SK-N-SH (cell line): ENCODE measurements at regions not wholly inside any gene's neighbourhood (a gene's known extent, or its start where the extent isn't known, plus 50 kb on each side); places are given as distances from the start of the nearest gene placed in this dataset.

ENCODE experiments used
- CTCF ChIA-PET: fragments of 300-600, 350-600 bp; formaldehyde crosslinking; extraction: SDS; loops from one replicate; lab custom pipeline; 2021; lab: Yijun Ruan, JAX
- POLR2A ChIA-PET: fragments of 350-600 bp; sonication (Branson Sonifier 250); formaldehyde crosslinking; extraction: SDS; loops from one replicate; lab custom pipeline; 2020; ENCODE audit warnings: antibody characterized with exemption, inconsistent platforms; lab: Yijun Ruan, JAX
- DNase-seq: peaks from one replicate; pipeline ENCODE4 v3.0.0; 2012
- H2AFZ ChIP-seq: fragments of 200-600 bp; sonication (generic); 2 replicates; pipeline ENCODE4 v1.8.1; 2016; ENCODE audit warnings: antibody characterized with exemption, mild to moderate bottlenecking, low read depth
- H3F3A ChIP-seq: fragments of 200-600 bp; sonication (generic); replicated peaks from 2 replicates; pipeline ENCODE3; 2016; ENCODE audit warnings: antibody characterized with exemption, mild to moderate bottlenecking; ENCODE audit not compliant: insufficient read depth
- H3K27ac ChIP-seq, 2 experiments: fragments of 200-500 bp in 1 of 2; fragments of 200-600 bp in 1 of 2; sonication (Bioruptor generic) in 1 of 2; sonication (generic), shearing (Covaris generic) in 1 of 2; 2 replicates each; pipeline versions ENCODE4 v1.5.1 to v1.6.1; 2014 to 2016; ENCODE audit warnings: low read depth in 2 of 2, inconsistent platforms in 1 of 2, low read length in 1 of 2, mild to moderate bottlenecking in 1 of 2, mixed read lengths in 1 of 2
- H3K27me3 ChIP-seq: fragments of 200-600 bp; sonication (generic), shearing (Covaris generic); 2 replicates; pipeline ENCODE4 v1.6.1; 2016; ENCODE audit warnings: mixed run types; ENCODE audit not compliant: insufficient read depth
- H3K36me3 ChIP-seq, 2 experiments: fragments of 200-500 bp in 1 of 2; fragments of 200-600 bp in 1 of 2; sonication (Bioruptor generic) in 1 of 2; sonication (generic) in 1 of 2; replicated peaks in 1 of 2; 2 replicates each; pipeline versions ENCODE3 to v1.5.1; 2014 to 2016; ENCODE audit warnings: low read length in 1 of 2, mild to moderate bottlenecking in 1 of 2; ENCODE audit not compliant: insufficient read depth in 2 of 2, control insufficient read depth in 1 of 2
- H3K4me1 ChIP-seq, 2 experiments: fragments of 200-500 bp in 1 of 2; fragments of 200-600 bp in 1 of 2; sonication (Bioruptor generic) in 1 of 2; sonication (generic), shearing (Covaris generic) in 1 of 2; 2 replicates each; pipeline versions ENCODE4 v1.5.1 to v1.6.1; 2014 to 2016; ENCODE audit warnings: low read depth in 1 of 2, low read length in 1 of 2, mixed run types in 1 of 2; ENCODE audit not compliant: insufficient read depth in 2 of 2, control insufficient read depth in 1 of 2
- H3K4me2 ChIP-seq: fragments of 200-600 bp; sonication (generic), shearing (Covaris generic); 2 replicates; pipeline ENCODE4 v1.6.1; 2017; ENCODE audit warnings: mixed run types
- H3K4me3 ChIP-seq, 2 experiments: fragments of 200-500 bp in 1 of 2; fragments of 200-600 bp in 1 of 2; sonication (Bioruptor generic) in 1 of 2; sonication (generic), shearing (Covaris generic) in 1 of 2; 2 replicates each; pipeline versions ENCODE4 v1.5.1 to v1.8.1; 2014 to 2016; ENCODE audit warnings: low read depth in 2 of 2, inconsistent platforms in 1 of 2, low read length in 1 of 2, mild to moderate bottlenecking in 1 of 2, mixed read lengths in 1 of 2, moderate library complexity in 1 of 2
- H3K79me2 ChIP-seq: fragments of 200-600 bp; sonication (generic); 2 replicates; pipeline ENCODE4 v1.8.1; 2017; ENCODE audit warnings: mild to moderate bottlenecking; ENCODE audit not compliant: insufficient read depth
- H3K9ac ChIP-seq: fragments of 200-600 bp; sonication (generic); 2 replicates; pipeline ENCODE4 v1.6.1; 2017; ENCODE audit warnings: mixed run types
- H3K9me2 ChIP-seq: fragments of 200-600 bp; sonication (generic); 2 replicates; pipeline ENCODE4 v1.6.1; 2017; ENCODE audit warnings: mixed run types
- H3K9me3 ChIP-seq: fragments of 200-600 bp; sonication (generic); 2 replicates; pipeline ENCODE4 v1.6.1; 2017; ENCODE audit warnings: mixed run types, mild to moderate bottlenecking, moderate library complexity
- H4K20me1 ChIP-seq: fragments of 200-600 bp; sonication (generic); 2 replicates; pipeline ENCODE4 v1.6.1; 2017; ENCODE audit warnings: mild to moderate bottlenecking, mixed run types; ENCODE audit not compliant: insufficient read depth
- FOXJ3 ChIP-seq: sonication (generic); formaldehyde crosslinking; IDR thresholded peaks from 2 replicates; pipeline ENCODE4 v1.5.1; 2020; ENCODE audit warnings: mild to moderate bottlenecking, missing genetic modification reagents
- GATA2 ChIP-seq: sonication (generic); formaldehyde crosslinking; IDR thresholded peaks from 2 replicates; pipeline ENCODE4 v1.5.0; 2020; ENCODE audit warnings: mild to moderate bottlenecking, missing genetic modification reagents
- IRF3 ChIP-seq: fragments of 150-350 bp; IDR thresholded peaks from 2 replicates; pipeline ENCODE4 v1.6.1; 2016; ENCODE audit warnings: mild to moderate bottlenecking, low read depth, low read length
- MXI1 ChIP-seq: IDR thresholded peaks from 2 replicates; pipeline ENCODE4 v1.6.1; 2012; ENCODE audit warnings: mild to moderate bottlenecking, low read depth, low read length, improper control_type of control experiment
- RAD21 ChIP-seq: IDR thresholded peaks from 2 replicates; pipeline ENCODE4 v1.6.1; 2012; ENCODE audit warnings: mild to moderate bottlenecking, low read length
- RCOR1 ChIP-seq: fragments of 150-350 bp; IDR thresholded peaks from 2 replicates; pipeline ENCODE4 v1.6.1; 2017; ENCODE audit warnings: antibody characterized with exemption, low read length
- RFX5 ChIP-seq: IDR thresholded peaks from 2 replicates; pipeline ENCODE4 v1.6.1; 2012; ENCODE audit warnings: mild to moderate bottlenecking, improper control_type of control experiment, low read length
- SMC3 ChIP-seq: IDR thresholded peaks from 2 replicates; pipeline ENCODE4 v1.6.1; 2012; ENCODE audit warnings: low read depth, low read length, improper control_type of control experiment
- USF2 ChIP-seq: fragments of 150-350 bp; IDR thresholded peaks from 2 replicates; pipeline ENCODE4 v1.6.1; 2017; ENCODE audit warnings: antibody characterized with exemption, low read length, low read depth, borderline replicate concordance
- WGBS: methylation state at CpG from one replicate; pipeline ENCODE4 v1.1.6; 2017; ENCODE audit warnings: low lambda C conversion rate; 5-methylcytosine and 5-hydroxymethylcytosine counted together

GRCh38 chr7:80565554-80565953 lies 53.7 kb upstream of the GNAT3 start:
- ChIA-PET CTCF (interaction anchor here (0.8 kb wide), 1 partner anchor 18 kb away, joined by 3 read pairs; no protein-coding TSS in a partner anchor), POLR2A (no interaction called here)
- Histone ChIP-seq H2AFZ (no peak overlapping the region), H3K9ac (no peak overlapping the region), H3K9me3 (0 out of 2 replicates have a peak, but pooled peaks cover 10% of the 10 kb centered on the region), H3K4me1 (no peaks in the 10 kb centered on the region), H3K9me2 (no peaks in the 10 kb centered on the region), H3K27me3 (no peaks in the 10 kb centered on the region), H3K79me2 (no peaks in the 10 kb centered on the region), H3K36me3 (no peaks in the 10 kb centered on the region), H3K27ac (no peak overlapping the region), H3K4me3 (no peak overlapping the region), H4K20me1 (no peaks in the 10 kb centered on the region), H3K4me2 (no peak overlapping the region), H3F3A (no peaks in the 10 kb centered on the region)
- no peak for DNase-seq
- TF ChIP-seq USF2 (no peak), RCOR1 (no peak), SMC3 (no peak)
- WGBS: 100% methylated on average over 2 of the region's 3 CpGs

DNA sequence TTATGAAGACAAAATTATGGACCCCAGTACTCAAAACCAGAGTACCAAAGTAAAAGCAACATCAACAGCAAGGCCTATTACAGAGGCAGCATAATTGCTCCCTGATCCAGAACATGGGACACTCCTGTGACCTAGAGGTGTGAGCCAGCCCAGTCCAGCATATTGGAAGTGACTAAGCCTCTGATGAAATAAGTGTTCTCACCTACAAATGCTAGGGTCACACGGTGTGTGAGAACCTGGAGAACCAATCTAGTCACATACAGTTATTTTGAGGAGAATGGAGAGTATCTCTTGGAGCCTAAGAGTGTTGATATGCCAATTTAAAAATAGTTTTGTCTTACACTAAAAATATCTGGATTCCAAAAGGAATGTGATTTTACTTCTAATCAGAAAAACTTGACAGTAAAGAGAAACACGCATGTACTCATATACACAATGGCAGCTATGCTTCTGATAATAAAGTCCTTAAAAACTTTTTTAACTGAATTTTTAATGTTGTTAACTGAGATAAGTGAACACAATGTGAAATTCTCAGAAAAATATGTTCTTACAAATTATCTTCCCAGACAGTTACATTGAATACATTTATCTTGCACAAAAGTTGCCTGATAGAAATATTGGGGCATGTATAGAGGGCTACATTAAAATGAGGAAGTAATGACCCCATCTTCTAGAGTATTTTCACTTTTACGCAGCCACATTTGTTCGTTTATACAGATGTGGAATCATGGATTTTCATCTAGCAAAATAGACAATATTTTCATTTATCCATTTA lies 56.8 kb upstream of the CD36 start:
- Histone ChIP-seq H3K9ac (no peak overlapping the region), H3K27ac (no peak overlapping the region), H3K79me2 (no peaks in the 10 kb centered on the region), H2AFZ (no peak overlapping the region), H3K4me2 (no peak overlapping the region), H3K9me2 (no peaks in the 10 kb centered on the region), H3K36me3 (no peaks in the 10 kb centered on the region), H3K4me3 (no peak overlapping the region), H3F3A (no peaks in the 10 kb centered on the region), H4K20me1 (no peaks in the 10 kb centered on the region), H3K4me1 (no peaks in the 10 kb centered on the region), H3K9me3 (no peaks in the 10 kb centered on the region), H3K27me3 (no peaks in the 10 kb centered on the region)
- CTCF ChIA-PET: interaction anchor here (0.5 kb wide), 1 partner anchor 114 kb away, joined by 3 read pairs; no protein-coding TSS in a partner anchor
- WGBS: 82% methylated on average over 4 of the region's 4 CpGs
- no peak for TF ChIP-seq IRF3
- no peak for TF ChIP-seq RFX5
- TF ChIP-seq MXI1: no peak
- no peak for TF ChIP-seq GATA2 (CRISPR knock-in tag)
- TF ChIP-seq FOXJ3 (CRISPR knock-in tag): no peak
- no peak for TF ChIP-seq RAD21
- no peak for DNase-seq
- POLR2A ChIA-PET: no interaction called here
